ENCODE measurements at regions not wholly inside any gene's neighbourhood (a gene's known extent, or its start where the extent isn't known, plus 50 kb on each side); places are given as distances from the start of the nearest gene placed in this dataset.

GRCh38 chr5:62742207-62742606 is 163.6 kb downstream of the LRRC70 start:
- no peaks in the 10 kb centered on the region for H3K4me1 Mint-ChIP-seq (ENCODE audit: unreplicated experiment)
- H3K27me3 Mint-ChIP-seq (ENCODE audit: unreplicated experiment): no peaks in the 10 kb centered on the region
- no peaks in the 10 kb centered on the region for H3K36me3 Mint-ChIP-seq (ENCODE audit: low read depth, unreplicated experiment)
- no peak for TF ChIP-seq CTCF (IDR thresholded peaks at IDR 0.05; ENCODE audit: unreplicated experiment)
- no peak overlapping the region for H3K4me3 Mint-ChIP-seq (ENCODE audit: unreplicated experiment)
- H3K27ac Mint-ChIP-seq (ENCODE audit: unreplicated experiment): no peak overlapping the region
- H3K9me3 Mint-ChIP-seq (ENCODE audit: unreplicated experiment): no peaks in the 10 kb centered on the region
- no peak for DNase-seq (ENCODE audit: low spot score)

GRCh38 chr5:62741761-62742160 is 163.1 kb downstream of the LRRC70 start:
- no peak overlapping the region for H3K27ac Mint-ChIP-seq (ENCODE audit: unreplicated experiment)
- H3K4me1 Mint-ChIP-seq (ENCODE audit: unreplicated experiment): no peaks in the 10 kb centered on the region
- DNase-seq (ENCODE audit: low spot score): no peak
- H3K27me3 Mint-ChIP-seq (ENCODE audit: unreplicated experiment): no peaks in the 10 kb centered on the region
- H3K36me3 Mint-ChIP-seq (ENCODE audit: low read depth, unreplicated experiment): no peaks in the 10 kb centered on the region
- no peak overlapping the region for H3K4me3 Mint-ChIP-seq (ENCODE audit: unreplicated experiment)
- TF ChIP-seq CTCF (IDR thresholded peaks at IDR 0.05; ENCODE audit: unreplicated experiment): no peak
- H3K9me3 Mint-ChIP-seq (ENCODE audit: unreplicated experiment): no peaks in the 10 kb centered on the region

- no peaks in the 10 kb centered on the region for H3K36me3 Mint-ChIP-seq (ENCODE audit: low read depth, unreplicated experiment)
- no peak for TF ChIP-seq CTCF (IDR thresholded peaks at IDR 0.05; ENCODE audit: unreplicated experiment)
Measured at GRCh38 chr5:62737766-62738165, 159.1 kb downstream of the LRRC70 start.

GRCh38 chr5:62732677-62733121 is 154.1 kb downstream of the LRRC70 start:
- Mint-ChIP-seq H3K27me3 (ENCODE audit: unreplicated experiment) (peaks cover 4% of the 10 kb centered on the region), H3K36me3 (ENCODE audit: low read depth, unreplicated experiment) (no peaks in the 10 kb centered on the region), H3K4me1 (ENCODE audit: unreplicated experiment) (no peaks in the 10 kb centered on the region), H3K4me3 (ENCODE audit: unreplicated experiment) (no peak overlapping the region), H3K9me3 (ENCODE audit: unreplicated experiment) (peaks cover 5% of the 10 kb centered on the region), H3K27ac (ENCODE audit: unreplicated experiment) (no peak overlapping the region)
- DNase-seq (ENCODE audit: low spot score): no peak
- no peak for TF ChIP-seq CTCF (IDR thresholded peaks at IDR 0.05; ENCODE audit: unreplicated experiment)

More at GRCh38 chr5:62737766-62738165, 159.1 kb downstream of the LRRC70 start:
- peaks cover 5% of the 10 kb centered on the region for H3K9me3 Mint-ChIP-seq (ENCODE audit: unreplicated experiment)
- H3K4me3 Mint-ChIP-seq (ENCODE audit: unreplicated experiment): no peak overlapping the region
- H3K27ac Mint-ChIP-seq (ENCODE audit: unreplicated experiment): no peak overlapping the region
- H3K4me1 Mint-ChIP-seq (ENCODE audit: unreplicated experiment): no peaks in the 10 kb centered on the region
- peaks cover 1% of the 10 kb centered on the region for H3K27me3 Mint-ChIP-seq (ENCODE audit: unreplicated experiment)
- DNase-seq (ENCODE audit: low spot score): no peak

- peaks cover 5% of the 10 kb centered on the region for H3K9me3 Mint-ChIP-seq (ENCODE audit: unreplicated experiment)
- TF ChIP-seq CTCF (IDR thresholded peaks at IDR 0.05; ENCODE audit: unreplicated experiment): no peak
- DNase-seq (ENCODE audit: low spot score): no peak
- H3K4me1 Mint-ChIP-seq (ENCODE audit: unreplicated experiment): no peaks in the 10 kb centered on the region
- peaks cover 4% of the 10 kb centered on the region for H3K27me3 Mint-ChIP-seq (ENCODE audit: unreplicated experiment)
- no peaks in the 10 kb centered on the region for H3K36me3 Mint-ChIP-seq (ENCODE audit: low read depth, unreplicated experiment)
- H3K4me3 Mint-ChIP-seq (ENCODE audit: unreplicated experiment): no peak overlapping the region
- H3K27ac Mint-ChIP-seq (ENCODE audit: unreplicated experiment): no peak overlapping the region
Measured at GRCh38 chr5:62731022-62731421, 152.4 kb downstream of the LRRC70 start.
